PC-3 (cell line): ENCODE measurements at regions not wholly inside any gene's neighbourhood (a gene's known extent, or its start where the extent isn't known, plus 50 kb on each side); places are given as distances from the start of the nearest gene placed in this dataset.
"Not testable (repeated sequence)": the region's sequence is repeated elsewhere in the genome, so short reads cannot be mapped to it uniquely, and the experiment has no call there.

Experiments
- CTCF ChIP-seq: fragments of 300-600 bp; sonication (generic); conservative IDR thresholded peaks from 2 replicates; pipeline ENCODE4 v1.5.1; 2017; ENCODE audit warnings: antibody characterized with exemption, low read depth, mild to moderate bottlenecking, low read length
- EZH2 ChIP-seq: fragments of 300-600 bp; sonication (generic); IDR thresholded peaks from one replicate; pipeline ENCODE4 v1.6.1; 2017; ENCODE audit warnings: antibody characterized with exemption, mild to moderate bottlenecking, low read length; ENCODE audit not compliant: unreplicated experiment

DNA sequence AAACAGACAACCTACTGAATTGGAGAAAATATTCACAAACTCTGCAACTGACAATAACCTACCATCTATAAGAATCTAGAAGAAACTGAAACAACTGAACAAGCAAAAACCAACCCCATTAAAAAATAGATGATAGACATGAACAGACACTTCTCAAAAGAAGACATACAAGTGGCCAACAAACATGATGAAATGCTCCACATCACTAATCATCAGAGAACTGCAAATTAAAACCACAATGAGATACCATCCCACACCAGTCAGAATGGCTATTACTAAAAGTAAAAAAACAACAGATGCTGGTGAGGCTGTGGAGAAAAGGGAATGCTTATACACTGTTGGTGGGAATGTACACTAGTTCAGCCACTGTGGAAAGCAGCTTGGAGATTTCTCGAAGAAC lies 84.3 kb upstream of the CEP126 start:
- TF ChIP-seq CTCF, EZH2: not testable (repeated sequence)
